Right atrium auricular region (tissue), 2 donors: ENCODE measurements at regions not wholly inside any gene's neighbourhood (a gene's known extent, or its start where the extent isn't known, plus 50 kb on each side); places are given as distances from the start of the nearest gene placed in this dataset.

Source experiments
- DNase-seq: peaks from one replicate; pipeline ENCODE4 v3.0.0-alpha.2; 2019; ENCODE audit warnings: low spot score
- H3K27ac ChIP-seq, 2 donors: fragments of 200-600 bp; sonication (generic); 1 replicate in 1 of 2; 2 replicates in 1 of 2; pipeline ENCODE4 v1.5.1; 2016 to 2019
- H3K27me3 ChIP-seq, 2 donors: fragments of 200-600 bp; sonication (generic); one replicate each; pipeline versions ENCODE4 v1.5.1 to v1.6.0; 2017 to 2019
- H3K36me3 ChIP-seq: fragments of 200-600 bp; sonication (generic); one replicate; pipeline ENCODE4 v1.5.1; 2016
- H3K4me1 ChIP-seq, 2 donors: fragments of 200-600 bp; sonication (generic); one replicate each; pipeline versions ENCODE4 v1.5.1 to v1.6.0; 2017 to 2019
- H3K4me3 ChIP-seq, 2 donors: fragments of 200-600 bp; sonication (generic); 1 replicate in 1 of 2; 2 replicates in 1 of 2; pipeline ENCODE4 v1.5.1; 2017 to 2019; ENCODE audit warnings: mild to moderate bottlenecking in 1 of 2, moderate library complexity in 1 of 2
- H3K9me3 ChIP-seq, 2 donors: fragments of 200-600 bp; sonication (generic); one replicate each; pipeline ENCODE4 v1.5.1; 2019
- TF ChIP-seq, protein P1 (sequence below), 2 donors: fragments of 200-600 bp; sonication (generic); IDR thresholded peaks; one replicate each; pipeline ENCODE4 v1.5.1; 2019; ENCODE audit warnings: antibody characterized with exemption in 2 of 2

DNA sequence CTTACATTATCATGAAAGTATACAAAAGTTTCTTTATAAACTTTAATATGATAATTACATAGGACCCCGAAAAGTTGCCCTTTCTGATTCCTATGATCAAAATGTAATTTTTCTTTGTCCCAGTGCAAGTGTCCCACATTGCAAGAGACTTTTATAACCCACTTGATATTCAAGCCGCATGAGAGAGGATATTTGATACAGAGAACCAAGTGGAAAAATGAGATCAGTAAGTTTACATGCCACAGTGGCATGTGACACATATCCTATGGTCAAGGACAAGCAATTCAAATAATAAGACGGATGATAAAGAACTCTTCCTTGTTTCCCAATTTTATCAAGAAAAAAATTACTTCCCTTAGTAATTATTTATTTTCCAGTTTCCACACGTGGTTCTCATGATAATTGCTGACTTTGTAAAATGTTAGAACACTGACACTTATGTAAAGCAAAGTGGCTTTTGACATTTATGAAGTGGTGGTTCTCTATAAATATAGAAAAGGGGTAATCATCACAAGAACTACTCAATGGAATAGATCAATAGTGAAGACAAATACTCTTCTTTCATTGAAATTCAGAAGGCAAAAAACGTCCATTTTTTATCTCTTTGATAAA lies 273.7 kb upstream of the NOCT start:
- TF ChIP-seq, protein P1, sequence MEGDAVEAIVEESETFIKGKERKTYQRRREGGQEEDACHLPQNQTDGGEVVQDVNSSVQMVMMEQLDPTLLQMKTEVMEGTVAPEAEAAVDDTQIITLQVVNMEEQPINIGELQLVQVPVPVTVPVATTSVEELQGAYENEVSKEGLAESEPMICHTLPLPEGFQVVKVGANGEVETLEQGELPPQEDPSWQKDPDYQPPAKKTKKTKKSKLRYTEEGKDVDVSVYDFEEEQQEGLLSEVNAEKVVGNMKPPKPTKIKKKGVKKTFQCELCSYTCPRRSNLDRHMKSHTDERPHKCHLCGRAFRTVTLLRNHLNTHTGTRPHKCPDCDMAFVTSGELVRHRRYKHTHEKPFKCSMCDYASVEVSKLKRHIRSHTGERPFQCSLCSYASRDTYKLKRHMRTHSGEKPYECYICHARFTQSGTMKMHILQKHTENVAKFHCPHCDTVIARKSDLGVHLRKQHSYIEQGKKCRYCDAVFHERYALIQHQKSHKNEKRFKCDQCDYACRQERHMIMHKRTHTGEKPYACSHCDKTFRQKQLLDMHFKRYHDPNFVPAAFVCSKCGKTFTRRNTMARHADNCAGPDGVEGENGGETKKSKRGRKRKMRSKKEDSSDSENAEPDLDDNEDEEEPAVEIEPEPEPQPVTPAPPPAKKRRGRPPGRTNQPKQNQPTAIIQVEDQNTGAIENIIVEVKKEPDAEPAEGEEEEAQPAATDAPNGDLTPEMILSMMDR (IDR thresholded peaks at IDR 0.05) = no peak
- H3K36me3 ChIP-seq = no peaks in the 10 kb centered on the region
- no peaks in the 10 kb centered on the region for H3K27me3 ChIP-seq
- H3K4me3 ChIP-seq = no peak overlapping the region
- H3K27ac ChIP-seq = no peak overlapping the region
- peaks cover 0 to 7% of the 10 kb centered on the region in 2 donors for H3K9me3 ChIP-seq
- no peaks in the 10 kb centered on the region for H3K4me1 ChIP-seq
- DNase-seq = no peak

- Histone ChIP-seq H3K4me3 (no peak overlapping the region), H3K27ac (no peak overlapping the region), H3K4me1 (no peaks in the 10 kb centered on the region), H3K36me3 (no peaks in the 10 kb centered on the region), H3K9me3 (no peaks in the 10 kb centered on the region), H3K27me3 (no peaks in the 10 kb centered on the region)
- no peak for DNase-seq
- TF ChIP-seq, protein P1 (IDR thresholded peaks at IDR 0.05) = no peak
These were observed 274.5 kb upstream of the NOCT start for GRCh38 chr4:138740816-138741745.

- no peaks in the 10 kb centered on the region for H3K9me3 ChIP-seq
- H3K4me1 ChIP-seq = peaks cover 0 to 13% of the 10 kb centered on the region in 2 donors
- H3K36me3 ChIP-seq = no peaks in the 10 kb centered on the region
- no peak overlapping the region for H3K4me3 ChIP-seq
- DNase-seq = no peak
- TF ChIP-seq, protein P1 (IDR thresholded peaks at IDR 0.05) = no peak
- H3K27ac ChIP-seq = no peak overlapping the region
- H3K27me3 ChIP-seq = no peaks in the 10 kb centered on the region
These were observed 279.2 kb upstream of the NOCT start for GRCh38 chr4:138736362-138736761.

DNA sequence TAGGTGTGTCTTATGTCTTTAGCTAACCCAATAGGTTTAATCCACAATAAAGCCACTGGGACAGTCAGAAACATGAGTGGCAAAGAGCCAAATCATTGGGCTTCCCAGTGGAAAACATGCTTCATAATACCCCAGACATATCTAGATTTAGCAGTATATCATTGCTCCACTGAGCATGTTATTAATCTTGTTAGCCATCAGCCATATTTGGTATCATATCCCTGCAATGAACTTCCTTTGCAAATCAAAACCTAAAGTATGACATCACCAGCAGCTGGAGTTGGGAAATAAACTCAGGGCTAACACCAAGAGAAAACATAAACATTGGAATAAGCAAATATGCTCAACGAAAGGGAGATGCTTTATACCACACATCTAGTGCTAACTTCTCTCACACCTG lies 280.8 kb upstream of the NOCT start:
- TF ChIP-seq, protein P1 (IDR thresholded peaks at IDR 0.05) = no peak
- Histone ChIP-seq H3K4me1 (peaks cover 0 to 13% of the 10 kb centered on the region in 2 donors), H3K4me3 (no peak overlapping the region), H3K27ac (peak overlapping the region in 1 of 2 donors; percentile 34), H3K36me3 (no peaks in the 10 kb centered on the region), H3K9me3 (no peaks in the 10 kb centered on the region), H3K27me3 (no peaks in the 10 kb centered on the region)
- DNase-seq = no peak

DNA sequence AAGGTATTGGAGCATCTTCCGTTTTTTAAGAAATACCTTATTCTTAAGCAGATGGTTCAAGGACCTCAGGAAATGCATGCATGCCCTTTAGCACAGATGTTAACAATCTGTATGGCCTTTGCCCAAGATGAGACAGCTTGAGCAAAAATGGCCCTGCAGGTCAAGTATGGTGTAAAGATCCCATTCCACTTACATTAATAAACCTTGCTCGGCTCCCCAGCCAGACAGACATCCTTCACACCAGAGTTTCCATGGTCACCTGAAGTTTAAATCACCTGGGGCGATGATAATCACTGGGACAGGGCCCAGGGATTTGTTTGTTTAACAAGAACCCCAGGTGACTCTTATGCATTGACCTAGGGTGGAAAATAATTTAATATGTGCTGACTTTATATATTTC lies 287.0 kb upstream of the NOCT start:
- TF ChIP-seq, protein P1 (IDR thresholded peaks at IDR 0.05) = no peak
- Histone ChIP-seq H3K4me3 (no peak overlapping the region), H3K4me1 (no peaks in the 10 kb centered on the region), H3K27ac (no peak overlapping the region), H3K36me3 (no peaks in the 10 kb centered on the region), H3K9me3 (no peaks in the 10 kb centered on the region), H3K27me3 (no peaks in the 10 kb centered on the region)
- no peak for DNase-seq
